GM06990 (cell line): ENCODE measurements at regions not wholly inside any gene's neighbourhood (a gene's known extent, or its start where the extent isn't known, plus 50 kb on each side); places are given as distances from the start of the nearest gene placed in this dataset.
"Not testable (repeated sequence)": the region's sequence is repeated elsewhere in the genome, so short reads cannot be mapped to it uniquely, and the experiment has no call there.

ENCODE experiments used
- DNase-seq: peaks from one replicate; pipeline ENCODE4 v3.0.0-alpha.2; 2011; ENCODE audit not compliant: insufficient read length; ENCODE audit errors: extremely low read depth
- H3K27me3 ChIP-seq: replicated peaks from 2 replicates; pipeline ENCODE4 v1.6.0; 2011; ENCODE audit warnings: low read length; ENCODE audit not compliant: control insufficient read depth, insufficient read depth
- H3K36me3 ChIP-seq: 2 replicates; pipeline ENCODE4 v1.5.1; 2011; ENCODE audit warnings: low read length; ENCODE audit not compliant: control insufficient read depth, insufficient read depth
- H3K4me3 ChIP-seq: replicated peaks from 2 replicates; pipeline ENCODE4 v1.5.1; 2011; ENCODE audit warnings: low read depth, mild to moderate bottlenecking, control low read depth, low read length
- TF ChIP-seq, protein P1 (sequence below): IDR thresholded peaks from 2 replicates; pipeline ENCODE4 v1.5.1; 2011; ENCODE audit warnings: low read length, control low read depth, mild to moderate bottlenecking, inconsistent platforms; ENCODE audit not compliant: insufficient read depth, poor library complexity, severe bottlenecking

DNA sequence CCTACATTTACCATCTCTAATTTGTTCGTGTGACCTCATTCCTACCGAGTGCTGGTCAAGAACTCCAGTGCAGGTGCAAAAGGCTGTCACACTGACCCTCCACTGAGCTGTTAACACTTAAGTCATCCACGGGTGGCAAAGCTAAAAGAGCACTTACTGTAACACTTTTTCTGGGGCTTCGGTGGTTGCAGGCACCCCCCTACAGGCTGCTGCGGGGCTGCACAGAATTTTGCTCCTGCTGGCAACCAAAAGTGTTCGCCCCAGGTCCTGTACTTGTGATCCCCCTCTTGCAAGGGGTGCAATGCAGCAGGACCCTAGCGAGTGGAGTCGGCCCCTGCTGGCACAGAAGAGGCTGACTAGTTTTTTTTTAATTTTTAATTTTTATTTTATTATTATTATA is 298.9 kb upstream of the CNTNAP2 start:
- Histone ChIP-seq H3K27me3 (no peaks in the 10 kb centered on the region), H3K4me3 (no peak overlapping the region), H3K36me3 (no peaks in the 10 kb centered on the region)
- no peak for DNase-seq
- TF ChIP-seq, protein P1, sequence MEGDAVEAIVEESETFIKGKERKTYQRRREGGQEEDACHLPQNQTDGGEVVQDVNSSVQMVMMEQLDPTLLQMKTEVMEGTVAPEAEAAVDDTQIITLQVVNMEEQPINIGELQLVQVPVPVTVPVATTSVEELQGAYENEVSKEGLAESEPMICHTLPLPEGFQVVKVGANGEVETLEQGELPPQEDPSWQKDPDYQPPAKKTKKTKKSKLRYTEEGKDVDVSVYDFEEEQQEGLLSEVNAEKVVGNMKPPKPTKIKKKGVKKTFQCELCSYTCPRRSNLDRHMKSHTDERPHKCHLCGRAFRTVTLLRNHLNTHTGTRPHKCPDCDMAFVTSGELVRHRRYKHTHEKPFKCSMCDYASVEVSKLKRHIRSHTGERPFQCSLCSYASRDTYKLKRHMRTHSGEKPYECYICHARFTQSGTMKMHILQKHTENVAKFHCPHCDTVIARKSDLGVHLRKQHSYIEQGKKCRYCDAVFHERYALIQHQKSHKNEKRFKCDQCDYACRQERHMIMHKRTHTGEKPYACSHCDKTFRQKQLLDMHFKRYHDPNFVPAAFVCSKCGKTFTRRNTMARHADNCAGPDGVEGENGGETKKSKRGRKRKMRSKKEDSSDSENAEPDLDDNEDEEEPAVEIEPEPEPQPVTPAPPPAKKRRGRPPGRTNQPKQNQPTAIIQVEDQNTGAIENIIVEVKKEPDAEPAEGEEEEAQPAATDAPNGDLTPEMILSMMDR: no peak

DNA sequence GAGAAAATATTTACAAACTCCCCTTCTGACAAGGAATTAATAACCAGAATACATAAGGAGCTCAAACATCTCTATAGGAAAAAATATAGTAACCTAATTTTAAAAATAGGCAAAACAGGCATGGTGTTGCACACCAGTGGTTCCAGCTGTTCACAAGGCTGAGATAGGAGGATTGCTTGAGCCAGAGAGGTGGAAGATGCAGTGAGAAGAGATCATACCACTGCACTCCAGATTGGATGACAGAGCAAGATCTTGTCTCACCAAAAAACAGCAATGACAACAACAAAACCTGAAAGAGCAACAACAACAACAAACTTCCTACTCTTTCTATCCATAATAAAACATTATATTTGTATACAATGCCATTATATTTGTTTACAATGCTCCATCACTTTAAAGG is 304.4 kb upstream of the CNTNAP2 start:
- H3K4me3 ChIP-seq: no peak overlapping the region
- no peaks in the 10 kb centered on the region for H3K36me3 ChIP-seq
- H3K27me3 ChIP-seq: no peaks in the 10 kb centered on the region
- no peak for DNase-seq
- TF ChIP-seq, protein P1: no peak

DNA sequence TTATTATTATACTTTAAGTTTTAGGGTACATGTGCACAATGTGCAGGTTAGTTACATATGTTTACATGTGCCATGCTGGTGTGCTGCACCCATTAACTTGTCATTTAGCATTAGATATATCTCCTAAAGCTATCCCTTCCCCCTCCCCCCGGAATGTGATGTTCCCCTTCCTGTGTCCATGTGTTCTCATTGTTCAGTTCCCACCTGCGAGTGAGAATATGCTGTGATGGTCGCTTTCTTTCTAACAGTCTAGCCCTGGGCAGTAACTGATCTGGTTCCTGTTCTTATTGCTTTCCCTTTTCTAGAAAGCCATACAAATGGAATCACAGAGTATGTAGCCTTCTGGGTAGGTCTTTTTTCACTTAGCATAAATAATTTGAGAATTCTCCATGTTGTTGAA is 311.1 kb upstream of the CNTNAP2 start:
- not testable (repeated sequence) for H3K27me3 ChIP-seq, DNase-seq, H3K4me3 ChIP-seq, H3K36me3 ChIP-seq

DNA sequence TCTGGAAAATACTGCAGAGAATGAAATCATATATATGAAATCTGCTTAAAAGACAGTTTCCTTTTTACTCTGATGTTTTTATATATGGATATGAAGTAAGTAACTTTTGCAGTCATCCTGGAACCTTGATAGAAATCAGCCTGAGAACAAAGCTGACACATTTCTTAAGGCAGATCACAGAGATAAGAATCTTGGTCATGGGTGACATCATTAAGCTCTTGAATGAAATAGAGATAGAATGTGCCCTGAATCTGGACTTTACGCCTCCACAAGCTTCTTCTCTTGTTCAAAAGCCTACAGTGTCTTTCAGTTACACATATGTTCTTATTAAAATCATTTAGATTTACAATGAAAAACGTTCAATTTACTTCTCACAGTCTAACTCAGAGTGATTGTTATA is 319.1 kb upstream of the CNTNAP2 start:
- no peak overlapping the region for H3K4me3 ChIP-seq
- no peaks in the 10 kb centered on the region for H3K27me3 ChIP-seq
- no peak for DNase-seq

DNA sequence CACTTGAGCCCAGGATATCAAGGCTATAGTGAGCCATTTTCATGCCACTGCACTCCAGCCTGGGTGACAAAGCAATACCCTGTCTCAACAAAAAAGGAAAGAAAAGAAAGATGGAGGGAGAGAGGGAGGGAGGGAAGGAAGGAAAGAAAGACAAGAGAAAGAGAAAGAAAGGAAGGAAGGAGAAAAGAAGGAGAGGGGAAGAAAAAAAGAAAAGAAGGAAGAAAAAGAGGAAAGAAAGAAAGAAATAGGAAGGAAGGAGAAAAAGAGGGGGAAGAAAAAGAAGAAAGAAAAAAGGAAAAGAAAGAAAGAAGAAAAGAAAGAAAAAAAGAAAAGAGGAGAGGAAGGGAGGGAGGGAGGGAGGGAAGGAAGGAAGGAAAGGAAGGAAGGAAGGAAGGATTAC is 321.5 kb upstream of the CNTNAP2 start:
- DNase-seq: no peak
- TF ChIP-seq, protein P1: no peak
- Histone ChIP-seq H3K4me3 (no peak overlapping the region), H3K36me3 (no peaks in the 10 kb centered on the region), H3K27me3 (no peaks in the 10 kb centered on the region)

More for the DNA sequence above, 319.1 kb upstream of the CNTNAP2 start:
- H3K36me3 ChIP-seq: no peaks in the 10 kb centered on the region
- TF ChIP-seq, protein P1: no peak

DNA sequence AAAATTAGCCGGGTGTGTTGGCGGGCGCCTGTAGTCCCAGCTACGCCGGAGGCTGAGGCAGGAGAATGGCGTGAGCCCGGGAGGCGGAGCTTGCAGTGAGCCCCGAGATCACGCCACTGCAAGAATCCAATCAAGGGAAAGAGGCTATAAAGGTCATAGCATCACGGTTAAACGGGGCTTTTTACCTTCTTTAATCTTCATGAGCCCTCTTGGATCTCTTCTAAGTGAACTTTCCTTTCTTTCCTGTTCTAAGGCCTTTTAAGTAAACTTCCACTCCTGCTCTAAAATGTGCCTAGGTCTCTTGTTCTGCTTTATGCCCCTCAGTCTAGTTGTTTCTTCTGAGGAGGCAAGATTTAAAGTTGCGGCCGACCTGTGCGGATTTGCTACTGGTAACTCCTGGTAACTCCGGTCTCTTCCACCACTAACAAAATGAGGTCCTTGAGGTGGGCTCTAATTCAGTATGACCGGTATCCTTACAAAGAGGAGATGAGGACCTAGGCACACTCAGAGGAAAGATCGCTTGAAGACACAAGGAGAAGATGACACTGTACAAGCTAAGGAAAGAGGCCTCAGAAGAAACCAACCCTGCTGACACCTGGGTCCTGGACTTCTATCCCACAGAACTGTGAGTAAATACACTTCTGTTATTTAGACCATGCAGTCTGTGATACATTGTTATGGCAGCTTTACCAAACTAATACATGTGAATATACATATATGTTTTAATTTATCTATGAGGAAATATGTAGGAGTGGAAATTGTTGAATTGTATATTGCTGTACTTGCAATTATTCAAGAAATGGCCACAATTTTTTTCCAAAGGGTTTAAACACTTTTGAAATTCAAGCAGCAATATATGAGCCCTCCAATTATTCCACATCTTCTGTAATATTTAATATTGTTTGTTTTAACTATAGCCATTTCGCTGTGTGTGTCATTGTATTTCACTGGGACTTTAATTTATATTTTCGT is 331.5 kb upstream of the CNTNAP2 start:
- Histone ChIP-seq H3K27me3 (no peaks in the 10 kb centered on the region), H3K36me3 (no peaks in the 10 kb centered on the region), H3K4me3 (no peak overlapping the region)
- TF ChIP-seq, protein P1: no peak
- no peak for DNase-seq

DNA sequence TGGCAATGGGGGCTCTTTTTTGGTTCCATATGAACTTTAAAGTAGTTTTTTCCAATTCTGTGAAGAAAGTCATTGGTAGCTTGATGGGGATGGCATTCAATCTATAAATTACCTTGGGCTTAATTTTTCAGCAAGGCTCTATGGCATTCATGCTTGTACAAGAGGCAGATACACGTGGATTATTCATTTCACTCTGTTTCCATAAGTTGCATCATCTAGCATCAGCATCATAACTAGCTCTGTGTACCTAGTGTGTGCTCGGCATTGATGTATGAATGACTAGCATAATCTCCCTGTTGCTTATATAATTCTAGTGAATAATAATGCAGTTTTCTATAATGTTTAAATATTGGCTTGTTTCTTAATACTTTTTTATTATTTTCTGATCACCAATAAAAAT is 335.2 kb upstream of the CNTNAP2 start:
- H3K27me3 ChIP-seq, H3K4me3 ChIP-seq, H3K36me3 ChIP-seq, DNase-seq: not testable (repeated sequence)
